GM10847 (cell line): ENCODE measurements at regions not wholly inside any gene's neighbourhood (a gene's known extent, or its start where the extent isn't known, plus 50 kb on each side); places are given as distances from the start of the nearest gene placed in this dataset.

Source experiments
- POLR2A ChIP-seq: IDR thresholded peaks from 2 replicates; pipeline ENCODE4 v1.6.1; 2011; ENCODE audit not compliant: insufficient read length; ENCODE audit errors: extremely low read depth

DNA sequence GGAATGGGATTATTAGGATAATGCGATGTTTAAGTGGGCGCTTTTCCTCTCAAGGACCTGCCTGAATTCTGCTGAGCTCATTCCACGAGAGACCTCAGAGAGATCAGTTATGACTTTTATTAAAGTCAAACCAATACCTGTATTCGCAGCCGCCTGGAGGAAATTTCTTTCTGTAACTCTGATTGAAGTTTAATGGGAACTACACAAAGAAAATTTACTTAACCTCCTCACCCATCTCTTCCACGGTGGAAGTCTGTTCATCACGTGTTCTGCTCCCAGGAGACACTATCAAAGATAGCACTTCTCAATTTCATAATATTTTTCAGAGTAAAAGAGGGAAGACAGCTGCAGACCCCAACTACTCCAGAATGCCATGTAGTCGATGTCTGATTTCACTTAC is 334.7 kb upstream of the POU3F1 start:
- TF ChIP-seq POLR2A = no peak

DNA sequence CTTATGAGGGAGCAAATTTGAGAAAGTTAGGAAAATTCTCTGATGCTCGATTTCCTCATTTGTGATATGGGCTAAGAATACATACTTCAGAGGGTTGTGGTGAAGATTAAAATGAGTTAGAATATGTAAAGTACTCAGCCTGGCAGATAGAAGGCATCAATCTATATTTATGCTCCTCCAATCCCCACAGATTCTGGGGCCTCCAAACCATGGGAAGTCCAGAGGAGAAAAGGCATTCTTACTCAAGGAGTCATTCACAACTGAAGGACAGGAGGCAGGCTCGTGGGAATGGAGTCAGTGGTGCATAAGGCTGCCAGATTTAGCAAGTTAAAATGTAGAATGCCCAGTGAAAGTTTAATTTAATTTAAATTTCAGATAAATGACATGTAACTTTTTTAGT is 330.0 kb upstream of the POU3F1 start:
- no peak for TF ChIP-seq POLR2A

DNA sequence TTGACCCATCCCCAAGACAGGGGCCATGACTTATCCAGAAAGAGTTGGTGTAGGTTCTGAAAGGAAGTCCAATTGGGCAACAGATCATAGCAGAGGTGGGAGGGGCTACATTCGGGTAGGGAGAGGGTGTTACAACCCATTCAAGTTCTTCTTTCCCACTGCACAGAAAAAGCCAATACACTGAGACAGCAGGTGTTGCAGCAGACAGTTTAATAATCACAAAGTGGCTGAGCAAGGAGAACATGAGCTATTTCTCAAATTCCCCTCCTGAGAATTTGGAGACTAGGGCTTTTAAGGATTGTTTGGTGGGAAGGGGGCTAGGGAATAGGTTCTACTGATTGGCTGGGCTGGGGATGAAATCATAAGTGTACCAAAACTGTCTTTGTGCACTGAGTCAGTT is 328.4 kb upstream of the POU3F1 start:
- TF ChIP-seq POLR2A = no peak

DNA sequence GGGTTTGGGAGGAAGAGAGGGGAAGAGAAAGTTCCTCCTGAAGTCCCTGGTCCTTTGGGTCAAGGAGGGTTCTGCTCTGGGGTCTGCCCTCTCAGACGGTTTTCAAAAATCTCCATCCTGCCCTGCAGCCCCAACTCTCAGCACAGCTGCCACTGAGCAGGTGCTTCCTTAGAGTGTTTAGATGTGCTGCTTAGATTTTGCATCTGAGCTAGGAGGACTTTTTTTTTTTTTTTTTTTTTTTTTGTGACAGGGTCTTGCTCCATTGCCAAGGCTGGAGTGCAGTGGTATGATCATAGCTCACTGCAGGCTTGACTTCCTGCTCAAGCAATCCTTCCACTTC is 324.9 kb upstream of the POU3F1 start:
- TF ChIP-seq POLR2A = no peak

DNA sequence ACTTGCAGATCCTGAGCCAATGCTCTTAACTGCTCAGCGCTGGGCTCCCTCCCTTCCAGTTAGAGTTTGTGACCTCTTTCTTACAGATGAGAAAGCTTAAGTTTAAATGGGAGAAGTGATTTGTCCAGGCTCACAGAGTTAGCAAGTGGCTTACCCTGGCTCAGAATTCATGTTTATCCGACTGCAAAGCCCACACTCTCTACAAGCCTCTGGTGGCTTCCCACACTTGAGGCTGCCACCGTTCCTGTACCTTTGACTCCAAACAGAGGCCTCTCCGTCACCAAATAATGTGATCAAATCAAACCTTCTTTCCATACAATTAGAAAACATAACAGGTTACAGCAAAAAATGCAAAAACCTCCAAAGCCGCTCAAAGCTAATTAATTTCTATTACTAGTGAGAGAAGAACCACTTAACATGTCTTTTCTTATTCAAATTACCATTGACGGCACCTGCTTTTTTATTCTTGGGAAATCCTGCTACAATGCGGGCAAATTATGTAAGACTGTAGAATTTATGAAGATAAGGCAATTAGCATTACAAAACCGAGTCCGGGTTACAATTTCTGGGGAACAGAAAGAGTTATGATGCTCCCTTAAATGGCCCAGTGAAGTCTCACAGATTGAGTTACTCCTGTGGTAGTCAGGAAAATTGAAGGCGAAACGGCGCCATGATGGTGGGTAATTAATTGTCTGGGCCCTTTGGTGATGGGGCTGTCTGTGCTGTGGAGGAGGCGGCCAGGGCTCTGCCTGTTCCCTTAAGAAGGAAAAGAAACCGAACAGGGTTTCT is 324.3 kb upstream of the POU3F1 start:
- TF ChIP-seq POLR2A = no peak

DNA sequence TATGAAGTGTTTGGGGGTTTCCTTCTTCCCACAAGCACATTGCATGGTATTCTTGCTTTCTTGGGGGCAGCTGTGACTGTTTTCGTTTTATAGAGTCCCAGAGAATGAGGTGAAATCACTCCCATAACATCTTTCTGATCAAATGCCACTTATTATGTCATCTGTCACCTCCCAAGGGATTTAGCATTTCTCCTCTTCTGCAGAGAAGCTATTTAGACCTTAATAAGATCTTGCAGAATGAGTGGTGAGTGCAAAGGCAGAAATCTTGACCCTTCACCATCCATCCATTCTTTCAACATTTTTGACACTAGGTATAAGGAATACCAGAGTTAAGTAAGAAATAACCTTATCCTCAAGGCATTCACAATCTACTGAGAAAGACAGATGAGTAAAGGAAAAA is 318.6 kb upstream of the POU3F1 start:
- TF ChIP-seq POLR2A = no peak

DNA sequence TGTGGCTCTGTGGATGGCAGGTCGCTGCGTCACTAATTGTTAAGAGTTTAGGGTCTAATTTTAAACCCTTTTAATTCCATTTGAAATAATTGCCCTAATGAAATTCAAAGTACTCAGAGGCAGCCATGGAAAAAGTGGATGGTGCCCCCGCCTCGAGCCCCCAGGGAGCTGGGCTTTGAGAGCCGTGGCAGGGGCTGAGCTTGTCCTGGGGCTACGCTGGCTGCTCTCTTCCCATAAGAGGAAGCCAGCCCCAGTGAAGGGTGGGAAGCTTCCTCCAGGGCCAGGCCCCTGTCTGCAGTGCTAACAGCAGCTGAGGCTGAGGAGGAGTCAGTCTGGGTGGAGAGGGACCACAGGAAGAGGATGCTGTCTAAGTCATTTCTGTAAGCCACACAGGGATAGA is 315.0 kb upstream of the POU3F1 start:
- TF ChIP-seq POLR2A = no peak

DNA sequence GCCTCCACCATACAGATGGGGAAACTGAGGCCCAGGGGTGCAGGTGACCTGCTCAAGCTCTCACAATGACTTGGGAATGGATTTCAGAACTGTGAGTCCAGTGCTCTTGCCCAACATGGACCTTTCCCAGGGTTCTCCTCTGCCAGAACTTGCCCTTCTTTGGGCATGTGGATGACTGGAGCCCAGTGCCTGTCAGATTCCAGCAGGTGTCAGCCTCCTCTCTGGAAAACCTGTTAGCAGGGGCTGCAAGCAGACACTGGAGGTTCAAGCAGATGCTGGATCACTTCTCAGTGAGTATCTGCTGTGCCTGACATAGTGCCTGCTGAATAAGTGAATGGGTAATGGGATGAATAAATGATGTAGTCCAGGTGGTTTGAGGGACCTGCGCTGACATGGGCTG is 314.2 kb upstream of the POU3F1 start:
- no peak for TF ChIP-seq POLR2A

DNA sequence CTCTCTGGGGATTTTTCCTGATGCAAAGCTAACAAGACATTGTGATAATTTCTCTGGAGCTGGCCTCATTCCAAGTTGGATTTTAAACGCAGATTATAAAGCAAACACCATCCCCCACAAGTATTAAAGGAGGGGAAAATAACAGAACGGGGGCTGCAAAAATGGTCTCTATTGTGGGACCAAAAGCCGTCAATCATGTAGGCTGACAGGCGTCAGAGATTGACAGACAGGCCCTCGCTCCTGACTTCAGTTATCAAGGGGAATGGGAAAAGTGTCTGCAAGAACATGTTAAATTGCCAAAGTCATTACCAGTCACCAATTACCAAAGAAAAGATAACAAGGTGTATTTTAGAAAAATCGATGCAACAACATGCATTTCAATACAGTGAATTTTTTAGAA is 307.4 kb upstream of the POU3F1 start:
- TF ChIP-seq POLR2A = no peak

DNA sequence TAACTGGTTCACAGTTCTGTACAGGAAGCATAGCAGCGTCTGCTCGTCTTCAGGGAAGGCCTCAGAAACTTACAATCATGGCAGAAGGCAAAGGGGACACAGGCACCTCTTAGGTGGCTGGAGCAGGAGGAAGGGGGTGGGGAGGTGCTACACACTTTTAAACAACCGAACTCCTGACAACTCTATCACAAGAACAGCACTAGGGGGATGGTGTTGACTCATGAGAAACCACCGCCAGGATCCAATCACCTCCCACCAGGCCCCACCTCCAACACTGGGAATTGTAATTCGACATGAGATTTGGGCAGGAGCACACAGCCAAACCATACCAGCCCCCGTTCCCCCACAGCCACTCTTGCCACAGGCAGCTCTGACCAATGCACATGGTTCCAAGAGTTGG is 306.3 kb upstream of the POU3F1 start:
- TF ChIP-seq POLR2A = no peak

DNA sequence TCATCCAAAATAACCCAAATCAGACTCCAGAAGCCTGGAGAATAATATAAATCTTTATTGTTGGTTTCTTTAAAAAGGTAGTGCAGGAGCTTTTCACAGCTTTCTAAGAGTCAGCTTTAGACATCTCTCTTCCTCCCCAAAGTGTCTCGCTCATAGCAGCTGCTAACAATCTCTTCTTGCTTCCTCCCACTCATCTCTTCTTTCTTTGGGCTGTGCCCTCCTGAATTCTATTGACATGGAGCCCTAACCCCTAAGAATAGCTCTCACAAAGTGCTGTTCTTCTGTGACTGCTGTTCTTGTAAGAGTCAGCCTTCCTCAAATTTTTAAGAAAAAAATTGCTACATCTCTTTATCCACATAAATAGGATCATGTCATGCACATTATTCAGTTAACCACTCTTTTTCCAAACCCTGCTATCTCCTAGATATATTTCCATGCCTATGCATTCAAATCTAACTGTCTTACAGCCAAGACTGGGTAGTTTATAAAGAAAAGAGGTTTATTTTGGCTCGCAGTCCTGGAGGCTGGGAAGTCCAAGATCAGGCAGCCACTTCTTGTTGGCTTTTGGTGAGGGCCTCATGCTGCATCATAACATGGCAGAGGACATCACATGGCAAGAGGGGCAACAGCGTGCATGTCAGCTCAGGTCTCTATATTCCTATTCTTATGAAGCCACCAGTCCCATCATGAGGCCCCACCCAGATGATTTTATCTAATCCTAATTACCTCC is 301.0 kb upstream of the POU3F1 start:
- TF ChIP-seq POLR2A = no peak

DNA sequence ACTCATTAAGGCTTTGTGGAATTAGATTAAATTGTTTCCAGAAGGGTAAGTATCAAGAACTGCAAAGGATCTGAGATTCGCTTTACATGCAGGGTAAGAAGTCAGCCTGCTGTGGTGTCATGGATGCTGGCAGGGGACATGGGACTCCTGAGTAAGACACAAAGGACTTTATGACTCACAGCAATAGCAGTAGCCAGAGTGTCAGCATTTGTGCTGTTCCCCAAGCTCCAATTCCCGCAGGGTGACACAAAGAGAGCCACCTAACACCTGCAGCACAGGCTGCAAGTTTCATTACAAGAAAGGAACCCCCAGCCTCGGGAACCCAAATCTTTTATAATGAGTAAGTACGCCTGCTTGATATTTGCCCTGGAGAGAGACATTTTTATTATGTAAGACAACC is 298.1 kb upstream of the POU3F1 start:
- no peak for TF ChIP-seq POLR2A

DNA sequence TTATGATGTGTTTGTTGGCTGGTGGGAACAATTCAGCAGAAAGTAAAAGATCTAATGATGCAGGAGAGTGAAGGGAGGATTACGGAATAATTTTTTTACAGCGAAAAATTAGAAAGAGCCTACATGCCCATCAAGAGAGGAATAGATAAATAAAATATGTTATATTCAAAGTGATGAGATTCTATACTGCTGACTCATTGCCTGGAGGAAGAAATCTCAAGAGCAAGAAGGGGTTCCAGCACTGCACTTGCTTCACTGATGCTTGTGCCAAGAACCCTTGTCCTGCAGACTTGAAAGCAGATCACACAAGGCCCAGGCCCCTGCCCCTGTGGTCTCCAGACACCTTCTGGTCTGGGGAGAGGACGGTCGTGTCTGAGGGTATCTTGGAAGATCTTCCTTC is 295.1 kb upstream of the POU3F1 start:
- no peak for TF ChIP-seq POLR2A

DNA sequence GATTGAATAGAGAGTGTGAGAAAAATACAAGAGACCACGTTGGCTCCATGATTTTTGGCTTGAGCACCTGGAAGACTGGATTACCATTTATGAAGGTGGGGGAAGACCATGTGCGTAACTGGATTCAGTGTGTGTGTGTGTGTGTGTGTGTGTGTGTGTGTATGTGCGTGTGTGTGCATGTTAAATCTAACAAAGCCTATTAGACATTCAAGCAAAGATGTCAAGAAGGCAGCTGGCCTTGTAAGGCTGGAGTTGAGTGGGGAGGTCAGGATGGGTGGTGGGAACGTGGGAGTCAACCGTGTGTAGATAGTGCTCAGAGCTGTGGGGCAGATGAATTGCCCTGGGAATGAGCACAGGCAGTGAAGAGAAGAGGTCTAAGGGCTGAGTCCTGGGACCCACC is 293.8 kb upstream of the POU3F1 start:
- no peak for TF ChIP-seq POLR2A

DNA sequence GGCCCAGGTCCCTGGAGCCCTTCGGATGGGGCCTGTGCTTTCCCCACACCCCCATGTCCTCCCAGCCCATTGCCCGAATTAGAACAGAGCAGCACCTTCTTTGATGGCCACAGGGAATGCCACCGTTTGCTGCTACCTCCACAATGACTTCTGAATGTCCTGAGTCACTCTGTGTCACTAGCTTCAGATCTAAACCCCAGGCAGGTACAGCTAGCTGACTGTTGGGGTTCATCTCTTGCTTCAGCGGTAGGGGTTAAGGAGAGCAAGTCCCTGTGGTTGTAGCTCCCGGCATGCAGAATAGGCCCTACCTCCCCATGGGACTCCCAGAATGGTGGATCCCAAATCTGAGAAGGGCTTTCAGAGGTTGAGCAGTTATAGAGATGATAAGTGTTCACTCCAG is 291.1 kb upstream of the POU3F1 start:
- no peak for TF ChIP-seq POLR2A

DNA sequence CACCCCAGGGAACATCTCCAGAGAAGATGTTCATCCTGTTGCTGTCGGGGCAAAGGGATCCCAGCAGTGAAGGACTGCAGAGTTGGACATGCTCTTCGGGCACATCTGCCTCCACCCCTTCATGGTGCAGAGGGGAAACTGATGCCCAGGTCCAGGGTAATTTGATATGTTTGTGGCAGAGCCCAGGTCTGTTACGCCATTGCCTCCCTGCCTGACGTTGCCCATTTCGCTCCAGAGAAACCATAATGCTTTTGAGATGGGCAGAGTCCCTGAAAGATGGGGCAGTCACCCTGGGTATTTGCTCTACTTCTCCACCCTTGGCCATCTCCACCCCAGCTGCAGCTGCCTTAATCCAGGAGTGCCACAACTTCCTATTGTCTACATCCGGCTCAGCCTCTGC is 290.4 kb upstream of the POU3F1 start:
- no peak for TF ChIP-seq POLR2A

DNA sequence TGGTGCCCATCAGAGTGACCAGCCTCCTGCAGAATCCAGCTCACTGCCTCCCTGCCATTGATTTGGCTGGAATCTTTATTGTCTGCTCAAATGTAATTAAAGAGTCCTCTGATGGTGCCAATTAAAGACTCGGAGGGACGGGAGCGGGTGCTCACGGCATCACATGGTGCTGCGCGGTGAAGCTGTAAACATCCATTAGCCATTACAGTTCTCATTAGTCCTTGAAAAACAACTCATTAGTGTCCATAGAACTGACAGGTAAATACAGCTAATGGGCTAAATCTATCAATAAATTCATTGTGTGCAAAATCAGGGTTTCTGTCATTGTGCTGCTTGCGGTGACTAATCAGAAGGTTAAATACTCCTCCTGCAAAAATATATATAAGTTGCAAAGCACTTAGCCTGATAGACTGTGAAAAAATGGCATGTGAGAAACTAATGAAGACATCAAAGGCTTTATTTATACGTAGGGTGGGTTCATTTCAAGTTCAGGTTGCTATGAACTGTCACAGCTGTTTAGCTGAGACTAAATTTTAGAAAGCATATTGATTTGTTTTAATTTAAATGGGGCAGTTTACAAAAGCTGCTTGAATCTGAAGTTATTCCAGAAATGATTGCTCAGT is 289.8 kb upstream of the POU3F1 start:
- no peak for TF ChIP-seq POLR2A

DNA sequence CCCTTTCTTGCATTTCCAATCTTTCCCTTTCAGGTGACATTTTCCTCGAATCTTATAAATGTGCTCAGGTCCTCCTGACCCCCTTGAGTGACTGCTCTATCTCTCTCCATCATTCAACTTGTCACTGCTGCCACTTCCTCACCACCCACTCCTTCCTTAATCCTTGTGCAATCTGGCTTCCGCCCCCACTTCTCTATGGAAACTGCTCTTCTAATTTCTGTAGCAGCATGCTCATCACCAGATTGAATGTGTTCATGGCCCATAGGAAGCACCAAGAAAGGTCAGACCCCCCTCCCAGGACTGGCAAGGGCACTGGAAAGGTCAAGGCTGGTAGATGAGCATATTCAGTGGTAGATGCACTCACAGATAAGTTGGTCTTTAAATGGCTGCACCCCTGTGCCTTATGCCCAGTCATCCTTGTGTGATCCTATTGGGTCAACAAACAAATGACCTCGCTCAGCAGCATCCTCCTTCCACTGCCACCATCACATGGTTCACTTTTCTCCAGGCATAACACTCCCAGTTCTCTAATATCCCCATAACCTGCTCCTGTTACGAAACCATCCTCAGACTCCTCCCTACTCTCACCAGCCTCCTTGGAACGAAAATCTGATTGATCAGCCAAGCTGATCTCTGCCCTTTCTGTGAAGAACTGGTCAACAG is 288.5 kb upstream of the POU3F1 start:
- TF ChIP-seq POLR2A = no peak
